ENCODE measurements at regions not wholly inside any gene's neighbourhood (a gene's known extent, or its start where the extent isn't known, plus 50 kb on each side); places are given as distances from the start of the nearest gene placed in this dataset.
A peak's percentile ranks its signal among the peaks of the same experiment; 100 is the strongest.

DNA sequence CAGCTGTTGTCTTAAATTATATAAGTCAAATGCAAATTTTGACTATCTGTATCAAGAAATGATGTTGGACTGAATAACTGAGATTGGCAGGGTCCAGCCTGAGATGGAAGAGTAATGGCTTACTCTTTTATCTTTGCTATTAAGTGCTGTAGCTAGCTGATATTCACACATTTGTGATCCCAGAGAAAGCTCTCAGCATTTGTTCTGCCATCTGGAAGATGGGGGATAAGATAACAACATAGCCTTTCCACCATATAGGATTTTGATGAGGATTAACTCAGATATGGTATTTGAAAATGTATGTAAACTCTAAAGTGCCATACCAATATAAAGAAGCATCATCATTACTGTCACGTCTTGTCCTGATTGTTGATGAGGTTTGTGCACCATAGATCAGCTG, 1063.2 kb upstream of the TENM4 start:
- TF ChIP-seq, protein P1, sequence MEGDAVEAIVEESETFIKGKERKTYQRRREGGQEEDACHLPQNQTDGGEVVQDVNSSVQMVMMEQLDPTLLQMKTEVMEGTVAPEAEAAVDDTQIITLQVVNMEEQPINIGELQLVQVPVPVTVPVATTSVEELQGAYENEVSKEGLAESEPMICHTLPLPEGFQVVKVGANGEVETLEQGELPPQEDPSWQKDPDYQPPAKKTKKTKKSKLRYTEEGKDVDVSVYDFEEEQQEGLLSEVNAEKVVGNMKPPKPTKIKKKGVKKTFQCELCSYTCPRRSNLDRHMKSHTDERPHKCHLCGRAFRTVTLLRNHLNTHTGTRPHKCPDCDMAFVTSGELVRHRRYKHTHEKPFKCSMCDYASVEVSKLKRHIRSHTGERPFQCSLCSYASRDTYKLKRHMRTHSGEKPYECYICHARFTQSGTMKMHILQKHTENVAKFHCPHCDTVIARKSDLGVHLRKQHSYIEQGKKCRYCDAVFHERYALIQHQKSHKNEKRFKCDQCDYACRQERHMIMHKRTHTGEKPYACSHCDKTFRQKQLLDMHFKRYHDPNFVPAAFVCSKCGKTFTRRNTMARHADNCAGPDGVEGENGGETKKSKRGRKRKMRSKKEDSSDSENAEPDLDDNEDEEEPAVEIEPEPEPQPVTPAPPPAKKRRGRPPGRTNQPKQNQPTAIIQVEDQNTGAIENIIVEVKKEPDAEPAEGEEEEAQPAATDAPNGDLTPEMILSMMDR (IDR thresholded peaks at IDR 0.05; ENCODE audit: insufficient read depth, low read length, severe bottlenecking): no peak
- no peak overlapping the region for H3K4me3 ChIP-seq (ENCODE audit: low read depth, low read length)
- no peak for FAIRE-seq

DNA sequence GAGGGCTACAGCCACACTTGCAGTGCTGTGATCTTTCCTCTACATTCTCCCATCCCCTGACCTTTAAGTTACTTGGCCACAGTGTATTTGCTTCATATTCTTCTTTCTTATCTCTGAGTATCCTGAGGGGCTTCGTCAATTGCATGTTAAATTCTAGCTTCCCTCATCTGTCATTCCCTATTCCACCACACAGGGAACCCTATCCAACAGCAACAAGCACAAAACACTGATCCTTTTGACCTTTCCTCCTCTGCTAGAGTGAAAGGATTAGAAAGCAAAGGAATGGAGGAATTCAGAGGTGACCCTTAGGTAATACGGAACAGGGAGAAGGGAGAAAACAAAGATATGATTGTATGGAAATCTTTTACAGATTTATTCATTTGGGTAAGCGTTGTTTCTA, 1061.7 kb upstream of the TENM4 start:
- Histone ChIP-seq H3K4me3 (ENCODE audit: low read depth, low read length) (no peak overlapping the region), H3K36me3 (ENCODE audit: control insufficient read depth, insufficient read depth, low read length) (no peaks in the 10 kb centered on the region), H3K27me3 (ENCODE audit: control insufficient read depth, insufficient read depth, low read length) (no peaks in the 10 kb centered on the region)
- TF ChIP-seq, protein P1 (IDR thresholded peaks at IDR 0.05; ENCODE audit: insufficient read depth, low read length, severe bottlenecking): no peak
- FAIRE-seq: no peak
- DNase-seq (ENCODE audit: low read depth): no peak

More for the DNA sequence above, 1063.2 kb upstream of the TENM4 start:
- no peaks in the 10 kb centered on the region for H3K27me3 ChIP-seq (ENCODE audit: control insufficient read depth, insufficient read depth, low read length)
- H3K36me3 ChIP-seq (ENCODE audit: control insufficient read depth, insufficient read depth, low read length): no peaks in the 10 kb centered on the region
- no peak for DNase-seq (ENCODE audit: low read depth)

DNA sequence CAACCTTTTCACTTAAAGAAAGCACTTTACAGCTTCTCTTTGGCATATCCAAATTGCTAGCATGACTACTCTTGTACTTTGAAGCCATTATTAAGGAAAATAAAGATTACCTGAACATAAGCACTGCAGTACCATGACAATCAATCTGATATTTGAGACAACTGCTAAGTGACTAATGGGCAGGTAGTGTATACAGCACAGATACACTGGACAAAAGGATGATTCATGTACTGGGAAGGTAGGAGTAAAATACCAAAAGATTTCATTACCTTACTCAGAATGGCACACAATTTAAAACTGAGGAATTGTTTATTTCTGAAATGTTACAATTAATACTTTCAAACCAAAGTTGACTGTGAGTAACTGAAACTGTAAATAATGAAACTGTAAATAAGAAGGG, 1054.3 kb upstream of the TENM4 start:
- H3K4me3 ChIP-seq (ENCODE audit: low read depth, low read length): no peak overlapping the region
- FAIRE-seq (no peak), DNase-seq (ENCODE audit: low read depth) (peak; percentile 91)
- no peaks in the 10 kb centered on the region for H3K36me3 ChIP-seq (ENCODE audit: control insufficient read depth, insufficient read depth, low read length)
- TF ChIP-seq, protein P1 (IDR thresholded peaks at IDR 0.05; ENCODE audit: insufficient read depth, low read length, severe bottlenecking): no peak
- no peaks in the 10 kb centered on the region for H3K27me3 ChIP-seq (ENCODE audit: control insufficient read depth, insufficient read depth, low read length)

DNA sequence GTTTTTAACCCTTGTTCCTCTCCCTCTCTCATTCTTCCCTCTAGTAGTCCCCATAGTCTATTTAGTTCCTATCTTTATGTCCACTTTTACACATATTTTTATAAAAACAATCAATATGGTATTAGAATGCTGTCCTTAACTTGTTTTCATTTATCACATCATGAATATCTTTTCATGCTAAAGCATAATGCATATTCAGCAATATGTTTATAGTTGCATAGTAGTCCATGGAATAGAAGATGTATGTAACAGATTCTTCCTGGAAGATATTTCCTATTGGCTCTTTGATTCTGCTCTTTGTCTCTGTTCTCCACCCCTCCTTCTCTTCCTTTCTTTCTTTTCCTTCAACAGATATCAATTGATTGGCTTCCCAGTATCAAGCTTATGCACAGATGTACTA, 1047.1 kb upstream of the TENM4 start:
- TF ChIP-seq, protein P1 (IDR thresholded peaks at IDR 0.05; ENCODE audit: insufficient read depth, low read length, severe bottlenecking): no peak
- FAIRE-seq (no peak), DNase-seq (ENCODE audit: low read depth) (no peak)
- Histone ChIP-seq H3K36me3 (ENCODE audit: control insufficient read depth, insufficient read depth, low read length) (no peaks in the 10 kb centered on the region), H3K4me3 (ENCODE audit: low read depth, low read length) (no peak overlapping the region), H3K27me3 (ENCODE audit: control insufficient read depth, insufficient read depth, low read length) (no peaks in the 10 kb centered on the region)

DNA sequence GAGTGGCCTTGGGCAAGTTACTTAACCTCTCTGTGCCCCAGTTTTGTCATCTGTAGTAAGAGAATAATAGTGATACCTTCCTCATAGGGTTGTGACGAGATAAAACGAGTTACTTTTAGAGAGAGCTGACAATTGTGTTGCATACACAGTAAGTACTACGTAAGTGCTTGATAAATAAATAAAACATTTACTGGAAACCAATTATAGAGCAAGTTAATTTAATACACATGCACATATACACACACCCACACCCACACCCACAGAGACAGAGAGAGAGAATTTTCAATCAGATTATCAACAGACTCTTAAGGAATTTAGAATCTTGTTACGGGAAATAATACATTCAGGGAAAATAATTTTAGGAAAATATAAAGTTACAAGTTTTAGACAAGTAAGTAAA, 1045.8 kb upstream of the TENM4 start:
- no peak for FAIRE-seq
- Histone ChIP-seq H3K27me3 (ENCODE audit: control insufficient read depth, insufficient read depth, low read length) (no peaks in the 10 kb centered on the region), H3K4me3 (ENCODE audit: low read depth, low read length) (no peak overlapping the region), H3K36me3 (ENCODE audit: control insufficient read depth, insufficient read depth, low read length) (no peaks in the 10 kb centered on the region)
- no peak for DNase-seq (ENCODE audit: low read depth)
- TF ChIP-seq, protein P1 (IDR thresholded peaks at IDR 0.05; ENCODE audit: insufficient read depth, low read length, severe bottlenecking): no peak

DNA sequence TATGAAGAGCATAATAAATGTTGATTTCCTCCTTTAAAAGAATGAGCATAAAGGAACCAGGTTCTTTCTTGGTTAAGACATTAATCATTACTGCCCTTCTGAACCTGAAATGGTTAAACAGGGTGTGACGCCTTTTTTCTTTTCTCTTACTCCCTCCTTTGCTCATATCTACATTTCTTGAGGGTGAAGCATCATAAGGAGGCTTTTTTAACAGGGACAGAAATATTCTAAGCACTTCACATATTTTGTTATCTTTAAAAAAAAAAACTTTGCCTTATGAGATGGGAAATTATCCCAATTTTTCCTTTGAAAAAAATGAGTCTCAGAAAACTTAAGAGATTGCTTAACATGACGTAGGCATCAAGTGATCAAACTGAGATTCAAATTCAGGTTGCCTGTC, 1036.3 kb upstream of the TENM4 start:
- no peaks in the 10 kb centered on the region for H3K36me3 ChIP-seq (ENCODE audit: control insufficient read depth, insufficient read depth, low read length)
- TF ChIP-seq, protein P1 (IDR thresholded peaks at IDR 0.05; ENCODE audit: insufficient read depth, low read length, severe bottlenecking): no peak
- DNase-seq (ENCODE audit: low read depth) (no peak), FAIRE-seq (no peak)
- no peak overlapping the region for H3K4me3 ChIP-seq (ENCODE audit: low read depth, low read length)
- H3K27me3 ChIP-seq (ENCODE audit: control insufficient read depth, insufficient read depth, low read length): no peaks in the 10 kb centered on the region
